SK-N-SH treated with all-trans-retinoic acid at 6 μM for 48 hours (cell line): ENCODE measurements at regions not wholly inside any gene's neighbourhood (a gene's known extent, or its start where the extent isn't known, plus 50 kb on each side); places are given as distances from the start of the nearest gene placed in this dataset.

ENCODE experiments used
- ATAC-seq: fragments of 200-7000 bp; cut with Tn5 transposase; 3 replicates; pipeline ENCODE4 v1.9.1; 2020; ENCODE audit warnings: mild to moderate bottlenecking, moderate library complexity
- BACH2 ChIP-seq: fragments of 250-450 bp; sonication (Bioruptor Pico); IDR thresholded peaks from 2 replicates; pipeline ENCODE4 v1.9.0; 2021; ENCODE audit warnings: mild to moderate bottlenecking, borderline replicate concordance
- CREB5 ChIP-seq: fragments of 250-450 bp; sonication (Bioruptor Pico); IDR thresholded peaks from 2 replicates; pipeline ENCODE4 v1.5.1; 2020; ENCODE audit warnings: low read depth, mild to moderate bottlenecking, moderate library complexity
- CSDC2 ChIP-seq: fragments of 250-450 bp; sonication (Bioruptor Pico); IDR thresholded peaks from 2 replicates; pipeline ENCODE4 v1.5.0; 2020; ENCODE audit warnings: mild to moderate bottlenecking, moderate library complexity
- CSRNP3 ChIP-seq: fragments of 250-450 bp; sonication (Bioruptor Pico); IDR thresholded peaks from 2 replicates; pipeline ENCODE4 v1.5.1; 2021; ENCODE audit warnings: mild to moderate bottlenecking, moderate library complexity
- GLIS3 ChIP-seq: fragments of 250-450 bp; sonication (Bioruptor Pico); IDR thresholded peaks from 2 replicates; pipeline ENCODE4 v1.5.0; 2020; ENCODE audit warnings: mild to moderate bottlenecking, moderate library complexity
- ISL1 ChIP-seq: fragments of 250-450 bp; sonication (Bioruptor Pico); IDR thresholded peaks from 2 replicates; pipeline ENCODE4 v2.1.2; 2022; ENCODE audit warnings: mild to moderate bottlenecking, moderate library complexity
- OSR1 ChIP-seq: fragments of 250-450 bp; sonication (Bioruptor Pico); IDR thresholded peaks from 2 replicates; pipeline ENCODE4 v1.8.0; 2022; ENCODE audit warnings: moderate library complexity, mild to moderate bottlenecking, inconsistent platforms
- PATZ1 ChIP-seq: fragments of 250-450 bp; sonication (Bioruptor Pico); IDR thresholded peaks from 2 replicates; pipeline ENCODE4 v1.8.0; 2020; ENCODE audit warnings: mild to moderate bottlenecking, moderate library complexity, borderline replicate concordance
- POU6F1 ChIP-seq: fragments of 250-450 bp; sonication (Bioruptor Pico); IDR thresholded peaks from 2 replicates; pipeline ENCODE4 v1.8.0; 2021; ENCODE audit warnings: low read depth, mild to moderate bottlenecking, moderate library complexity, borderline replicate concordance
- PPARA ChIP-seq: fragments of 250-450 bp; sonication (Bioruptor Pico); IDR thresholded peaks from 2 replicates; pipeline ENCODE4 v1.5.0; 2020; ENCODE audit warnings: mild to moderate bottlenecking, borderline replicate concordance
- SNAI2 ChIP-seq: fragments of 250-450 bp; sonication (Bioruptor Pico); IDR thresholded peaks from 2 replicates; pipeline ENCODE4 v1.5.0; 2020; ENCODE audit warnings: mild to moderate bottlenecking, moderate library complexity
- TCF4 ChIP-seq: fragments of 250-450 bp; sonication (Bioruptor Pico); IDR thresholded peaks from 2 replicates; pipeline ENCODE4 v1.8.0; 2021; ENCODE audit warnings: mild to moderate bottlenecking, moderate library complexity, borderline replicate concordance
- TOX ChIP-seq: fragments of 250-450 bp; sonication (Bioruptor Pico); IDR thresholded peaks from 2 replicates; pipeline ENCODE4 v1.8.0; 2021; ENCODE audit warnings: mild to moderate bottlenecking, moderate library complexity, borderline replicate concordance
- TSHZ2 ChIP-seq: fragments of 250-450 bp; sonication (Bioruptor Pico); IDR thresholded peaks from 2 replicates; pipeline ENCODE4 v1.5.0; 2020; ENCODE audit warnings: mild to moderate bottlenecking, moderate library complexity
- ZFP3 ChIP-seq: fragments of 250-450 bp; sonication (Bioruptor Pico); IDR thresholded peaks from 2 replicates; pipeline ENCODE4 v1.5.0; 2020; ENCODE audit warnings: mild to moderate bottlenecking, moderate library complexity
- ZNF565 ChIP-seq: fragments of 450-650 bp; formaldehyde crosslinking; conservative IDR thresholded peaks from 2 replicates; pipeline ENCODE4 v1.5.0; 2020; ENCODE audit warnings: low read depth, mild to moderate bottlenecking, moderate library complexity
- ZNF8 ChIP-seq: fragments of 450-650 bp; formaldehyde crosslinking; IDR thresholded peaks from 2 replicates; pipeline ENCODE4 v1.5.0; 2020; ENCODE audit warnings: mild to moderate bottlenecking, moderate library complexity

GRCh38 chr6:169905041-169905807 lies 153.8 kb downstream of the ERMARD start:
- no peak for ATAC-seq
- TF ChIP-seq ZFP3 (CRISPR knock-in tag) = no peak

GRCh38 chr6:169904051-169904922 lies 152.9 kb downstream of the ERMARD start:
- no peak for TF ChIP-seq ZFP3 (CRISPR knock-in tag)
- no peak for TF ChIP-seq ISL1 (CRISPR knock-in tag)
- no peak for TF ChIP-seq TCF4
- ATAC-seq = no peak

GRCh38 chr6:169903122-169903521 lies 151.7 kb downstream of the ERMARD start:
- ATAC-seq = no peak
- TF ChIP-seq TCF4 (no peak), ZNF565 (CRISPR knock-in tag) (no peak), ISL1 (CRISPR knock-in tag) (no peak), ZNF8 (CRISPR knock-in tag) (no peak), OSR1 (no peak), ZFP3 (CRISPR knock-in tag) (no peak), CREB5 (no peak), TSHZ2 (CRISPR knock-in tag) (no peak), SNAI2 (CRISPR knock-in tag) (no peak), POU6F1 (CRISPR knock-in tag) (no peak), CSRNP3 (no peak), GLIS3 (CRISPR knock-in tag) (no peak), TOX (CRISPR knock-in tag) (no peak), PPARA (CRISPR knock-in tag) (no peak), PATZ1 (CRISPR knock-in tag) (no peak), CSDC2 (no peak)

GRCh38 chr6:169902604-169903003 lies 151.2 kb downstream of the ERMARD start:
- TF ChIP-seq BACH2 (CRISPR knock-in tag) (no peak), PPARA (CRISPR knock-in tag) (no peak), ZNF565 (CRISPR knock-in tag) (no peak), PATZ1 (CRISPR knock-in tag) (no peak), CSRNP3 (no peak), POU6F1 (CRISPR knock-in tag) (no peak), ISL1 (CRISPR knock-in tag) (no peak), SNAI2 (CRISPR knock-in tag) (no peak)
- no peak for ATAC-seq
